GM12872 (cell line): ENCODE measurements at regions not wholly inside any gene's neighbourhood (a gene's known extent, or its start where the extent isn't known, plus 50 kb on each side); places are given as distances from the start of the nearest gene placed in this dataset.

Experiments
- TF ChIP-seq, protein P1 (sequence below): IDR thresholded peaks from 3 replicates; pipeline ENCODE4 v1.5.1; 2011; ENCODE audit warnings: low read depth, mild to moderate bottlenecking, low read length, moderate library complexity; ENCODE audit not compliant: insufficient read depth

DNA sequence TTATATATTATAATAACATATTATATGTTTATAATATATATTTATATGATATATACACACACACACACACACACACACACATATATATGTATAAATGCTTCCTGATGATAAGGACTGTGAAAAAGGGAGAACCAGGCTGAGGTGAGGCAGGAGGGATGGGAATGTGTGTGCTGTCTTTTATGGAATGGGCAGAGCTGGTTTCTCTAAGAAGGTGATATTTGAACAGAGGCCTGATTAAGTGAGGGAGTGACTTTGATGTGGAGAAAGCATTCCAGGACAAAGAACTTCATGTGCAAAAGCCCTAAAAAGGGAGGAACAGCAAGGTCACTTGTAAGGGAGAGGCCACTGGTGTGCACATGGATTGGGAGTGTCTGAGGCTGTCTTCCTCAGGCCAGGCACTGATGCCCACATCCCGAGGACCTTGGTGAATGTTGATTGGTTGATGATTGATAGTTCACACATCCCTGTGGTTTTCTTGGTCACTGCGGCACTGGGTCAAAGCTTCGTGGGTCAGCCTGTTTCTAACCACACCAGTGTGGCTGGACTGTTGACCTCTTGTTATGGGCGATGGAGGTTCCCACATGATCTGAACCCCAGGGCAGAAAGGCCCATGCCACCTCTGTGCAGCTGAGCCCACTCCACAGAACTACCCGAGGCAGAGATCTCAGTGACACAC is 196.9 kb downstream of the MYCN start:
- TF ChIP-seq, protein P1, sequence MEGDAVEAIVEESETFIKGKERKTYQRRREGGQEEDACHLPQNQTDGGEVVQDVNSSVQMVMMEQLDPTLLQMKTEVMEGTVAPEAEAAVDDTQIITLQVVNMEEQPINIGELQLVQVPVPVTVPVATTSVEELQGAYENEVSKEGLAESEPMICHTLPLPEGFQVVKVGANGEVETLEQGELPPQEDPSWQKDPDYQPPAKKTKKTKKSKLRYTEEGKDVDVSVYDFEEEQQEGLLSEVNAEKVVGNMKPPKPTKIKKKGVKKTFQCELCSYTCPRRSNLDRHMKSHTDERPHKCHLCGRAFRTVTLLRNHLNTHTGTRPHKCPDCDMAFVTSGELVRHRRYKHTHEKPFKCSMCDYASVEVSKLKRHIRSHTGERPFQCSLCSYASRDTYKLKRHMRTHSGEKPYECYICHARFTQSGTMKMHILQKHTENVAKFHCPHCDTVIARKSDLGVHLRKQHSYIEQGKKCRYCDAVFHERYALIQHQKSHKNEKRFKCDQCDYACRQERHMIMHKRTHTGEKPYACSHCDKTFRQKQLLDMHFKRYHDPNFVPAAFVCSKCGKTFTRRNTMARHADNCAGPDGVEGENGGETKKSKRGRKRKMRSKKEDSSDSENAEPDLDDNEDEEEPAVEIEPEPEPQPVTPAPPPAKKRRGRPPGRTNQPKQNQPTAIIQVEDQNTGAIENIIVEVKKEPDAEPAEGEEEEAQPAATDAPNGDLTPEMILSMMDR: no peak

GRCh38 chr2:16136461-16137035 is 196.2 kb downstream of the MYCN start:
- TF ChIP-seq, protein P1: no peak

DNA sequence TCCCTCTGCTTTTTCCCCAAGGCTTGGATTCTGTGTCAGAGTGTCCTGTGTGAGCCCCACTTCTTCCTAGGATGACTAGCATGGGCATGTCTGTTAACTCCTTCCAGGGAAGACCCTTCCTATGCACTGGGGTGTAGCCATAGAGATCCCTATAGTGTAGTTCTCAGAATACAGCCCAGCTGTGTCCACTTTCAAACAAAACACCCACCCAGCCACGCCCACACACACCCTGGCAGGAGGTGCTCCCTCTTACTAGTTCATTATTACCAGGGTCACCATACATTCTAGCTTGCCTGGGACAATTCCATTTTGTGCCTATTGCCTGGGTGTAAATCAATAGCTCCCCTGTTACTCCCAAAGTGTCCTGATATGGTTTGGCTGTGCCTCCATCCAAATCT is 195.6 kb downstream of the MYCN start:
- TF ChIP-seq, protein P1: no peak

GRCh38 chr2:16135196-16135912 is 195.0 kb downstream of the MYCN start:
- TF ChIP-seq, protein P1: no peak

- TF ChIP-seq, protein P1: no peak
These were observed 194.3 kb downstream of the MYCN start for GRCh38 chr2:16134436-16135165.

GRCh38 chr2:16130906-16131400 is 190.6 kb downstream of the MYCN start:
- TF ChIP-seq, protein P1: no peak

DNA sequence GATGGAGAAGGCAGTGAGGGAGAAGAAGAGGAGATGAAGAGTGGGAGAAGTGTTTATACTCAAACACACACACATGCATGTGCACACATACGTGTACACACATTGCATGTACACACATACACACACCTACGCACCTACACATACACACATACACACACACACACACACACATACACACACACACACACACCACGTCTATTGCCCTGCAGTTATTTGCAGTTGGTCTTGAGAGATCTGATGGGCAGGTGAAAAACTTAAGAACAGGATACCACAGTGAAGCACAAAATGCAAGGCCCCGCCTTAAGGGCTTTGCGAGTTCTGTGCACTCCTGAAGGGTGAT is 190.2 kb downstream of the MYCN start:
- TF ChIP-seq, protein P1: no peak
